Prostate gland (tissue), 2 donors: ENCODE measurements at regions not wholly inside any gene's neighbourhood (a gene's known extent, or its start where the extent isn't known, plus 50 kb on each side); places are given as distances from the start of the nearest gene placed in this dataset.

ENCODE experiments used
- DNase-seq: peaks from one replicate; pipeline ENCODE4 v3.0.0-alpha.2; 2019; ENCODE audit warnings: low spot score
- H3K27ac ChIP-seq, 2 donors: fragments of 200-600 bp; sonication (generic); 2 replicates each; pipeline ENCODE4 v1.5.1; 2017 to 2019
- H3K27me3 ChIP-seq: fragments of 200-600 bp; sonication (generic); replicated peaks from 2 replicates; pipeline ENCODE4 v1.5.1; 2019; ENCODE audit not compliant: insufficient read depth
- H3K36me3 ChIP-seq, 2 donors: fragments of 200-600 bp; sonication (generic); 1 replicate in 1 of 2; 2 replicates in 1 of 2; pipeline versions ENCODE4 v1.5.1 to v1.8.1; 2017 to 2019
- H3K4me1 ChIP-seq: fragments of 200-600 bp; sonication (generic); replicated peaks from 2 replicates; pipeline ENCODE4 v1.5.1; 2019
- H3K4me3 ChIP-seq, 2 donors: fragments of 200-600 bp; sonication (generic); 2 replicates each; pipeline ENCODE4 v1.5.1; 2017 to 2019
- H3K9me3 ChIP-seq: fragments of 200-600 bp; sonication (generic); 2 replicates; pipeline ENCODE4 v1.5.1; 2017
- CTCF ChIP-seq, 4 experiments: fragments of 200-600 bp in 2 of 4; fragments of 450-650 bp in 2 of 4; sonication (generic) in 2 of 4; IDR thresholded peaks; 1 replicate in 3 of 4; 2 replicates in 1 of 4; pipeline ENCODE4 v1.5.1; 2016 to 2019; ENCODE audit warnings: antibody characterized with exemption in 4 of 4, mild to moderate bottlenecking in 2 of 4, moderate library complexity in 2 of 4
- POLR2A ChIP-seq: fragments of 450-650 bp; IDR thresholded peaks from one replicate; pipeline ENCODE4 v1.6.1; 2016; ENCODE audit warnings: antibody characterized with exemption, mild to moderate bottlenecking
- POLR2AphosphoS5 ChIP-seq: sonication (generic); formaldehyde crosslinking; IDR thresholded peaks from one replicate; pipeline ENCODE4 v1.6.1; 2017; ENCODE audit warnings: antibody characterized with exemption
- WGBS: methylation state at CpG from one replicate; pipeline ENCODE4 v1.1.5; 2018; 5-methylcytosine and 5-hydroxymethylcytosine counted together
- intact Hi-C: fragments of 100-400 bp; cut with DNase I; formaldehyde crosslinking; loops from one replicate; pipeline ENCODE4 v1.14.2; 2022

- Histone ChIP-seq H3K27me3 (no peaks in the 10 kb centered on the region), H3K9me3 (no peaks in the 10 kb centered on the region), H3K4me3 (no peak overlapping the region), H3K27ac (no peak overlapping the region), H3K4me1 (no peaks in the 10 kb centered on the region), H3K36me3 (no peaks in the 10 kb centered on the region)
- 71% methylated on average over 4 of the region's 4 CpGs for WGBS
- no peak for TF ChIP-seq POLR2A
- intact Hi-C loops, result no loop called here
- DNase-seq, result no peak
Measured at GRCh38 chr6:1075880-1076279, 236.0 kb upstream of the FOXQ1 start.

- Histone ChIP-seq H3K27ac (no peak overlapping the region), H3K9me3 (no peaks in the 10 kb centered on the region), H3K4me1 (no peaks in the 10 kb centered on the region), H3K27me3 (no peaks in the 10 kb centered on the region), H3K36me3 (no peaks in the 10 kb centered on the region), H3K4me3 (no peak overlapping the region)
- no peak for TF ChIP-seq POLR2A
- no peak for TF ChIP-seq CTCF (IDR thresholded peaks at IDR 0.05)
- no peak for TF ChIP-seq POLR2AphosphoS5
- no peak for DNase-seq
- 40% methylated on average over 4 of the region's 4 CpGs for WGBS
- intact Hi-C loops, result no loop called here
Measured at GRCh38 chr6:1075444-1075843, 236.5 kb upstream of the FOXQ1 start.

GRCh38 chr6:1070085-1070521, 241.8 kb upstream of the FOXQ1 start:
- no peaks in the 10 kb centered on the region for H3K36me3 ChIP-seq
- no peaks in the 10 kb centered on the region for H3K27me3 ChIP-seq
- WGBS, result 14% methylated on average over 12 of the region's 12 CpGs
- peak; percentile 62 for DNase-seq
- H3K4me1 ChIP-seq, result no peaks in the 10 kb centered on the region
- no peaks in the 10 kb centered on the region for H3K9me3 ChIP-seq
- no peak overlapping the region for H3K27ac ChIP-seq
- H3K4me3 ChIP-seq, result no peak overlapping the region
- TF ChIP-seq CTCF (IDR thresholded peaks at IDR 0.05), result no peak
- peak; percentile 24 for TF ChIP-seq POLR2AphosphoS5
- TF ChIP-seq POLR2A, result no peak
- intact Hi-C loops, result no loop called here

- no peak overlapping the region for H3K27ac ChIP-seq
- intact Hi-C loops, result no loop called here
- no peaks in the 10 kb centered on the region for H3K36me3 ChIP-seq
- no peaks in the 10 kb centered on the region for H3K9me3 ChIP-seq
- no peak overlapping the region for H3K4me3 ChIP-seq
- H3K4me1 ChIP-seq, result no peaks in the 10 kb centered on the region
- 91% methylated on average over 7 of the region's 7 CpGs for WGBS
- TF ChIP-seq POLR2A, result no peak
- TF ChIP-seq CTCF (IDR thresholded peaks at IDR 0.05), result no peak
- TF ChIP-seq POLR2AphosphoS5, result no peak
- no peak for DNase-seq
- no peaks in the 10 kb centered on the region for H3K27me3 ChIP-seq
Measured at GRCh38 chr6:1068905-1069304, 243.0 kb upstream of the FOXQ1 start.

- 89% methylated on average over 7 of the region's 7 CpGs for WGBS
- no peak for DNase-seq
- no peaks in the 10 kb centered on the region for H3K27me3 ChIP-seq
- TF ChIP-seq POLR2A, result no peak
- TF ChIP-seq POLR2AphosphoS5, result no peak
- TF ChIP-seq CTCF (IDR thresholded peaks at IDR 0.05), result no peak
- intact Hi-C loops, result no loop called here
- H3K4me3 ChIP-seq, result no peak overlapping the region
- no peaks in the 10 kb centered on the region for H3K4me1 ChIP-seq
- no peaks in the 10 kb centered on the region for H3K9me3 ChIP-seq
- no peaks in the 10 kb centered on the region for H3K36me3 ChIP-seq
- no peak overlapping the region for H3K27ac ChIP-seq
Measured at GRCh38 chr6:1068068-1068467, 243.8 kb upstream of the FOXQ1 start.
